ENCODE measurements at regions not wholly inside any gene's neighbourhood (a gene's known extent, or its start where the extent isn't known, plus 50 kb on each side); places are given as distances from the start of the nearest gene placed in this dataset.

DNA sequence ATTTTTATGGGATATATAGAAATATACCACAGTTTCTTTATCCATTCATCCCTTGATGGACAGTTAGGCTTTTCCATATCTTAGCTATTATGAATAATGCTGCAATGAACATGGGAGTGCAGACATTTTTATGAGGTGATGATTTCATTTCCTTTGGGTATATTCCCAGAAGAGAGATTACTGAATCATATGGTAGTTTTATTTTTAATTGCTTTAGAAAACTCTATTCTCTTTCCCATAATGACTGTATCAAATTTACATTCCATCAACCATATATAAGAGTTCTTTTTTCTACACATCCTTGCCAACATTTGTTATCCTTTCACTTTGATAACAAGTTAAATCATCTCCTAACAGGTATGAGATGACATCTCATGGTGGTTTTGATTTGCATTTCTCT is 821.6 kb downstream of the TLE1 start:
- TF ChIP-seq, protein P1, sequence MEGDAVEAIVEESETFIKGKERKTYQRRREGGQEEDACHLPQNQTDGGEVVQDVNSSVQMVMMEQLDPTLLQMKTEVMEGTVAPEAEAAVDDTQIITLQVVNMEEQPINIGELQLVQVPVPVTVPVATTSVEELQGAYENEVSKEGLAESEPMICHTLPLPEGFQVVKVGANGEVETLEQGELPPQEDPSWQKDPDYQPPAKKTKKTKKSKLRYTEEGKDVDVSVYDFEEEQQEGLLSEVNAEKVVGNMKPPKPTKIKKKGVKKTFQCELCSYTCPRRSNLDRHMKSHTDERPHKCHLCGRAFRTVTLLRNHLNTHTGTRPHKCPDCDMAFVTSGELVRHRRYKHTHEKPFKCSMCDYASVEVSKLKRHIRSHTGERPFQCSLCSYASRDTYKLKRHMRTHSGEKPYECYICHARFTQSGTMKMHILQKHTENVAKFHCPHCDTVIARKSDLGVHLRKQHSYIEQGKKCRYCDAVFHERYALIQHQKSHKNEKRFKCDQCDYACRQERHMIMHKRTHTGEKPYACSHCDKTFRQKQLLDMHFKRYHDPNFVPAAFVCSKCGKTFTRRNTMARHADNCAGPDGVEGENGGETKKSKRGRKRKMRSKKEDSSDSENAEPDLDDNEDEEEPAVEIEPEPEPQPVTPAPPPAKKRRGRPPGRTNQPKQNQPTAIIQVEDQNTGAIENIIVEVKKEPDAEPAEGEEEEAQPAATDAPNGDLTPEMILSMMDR (optimal IDR thresholded peaks at IDR 0.05 in 1 of 3, IDR thresholded peaks at IDR 0.05 in 1 of 3, conservative IDR thresholded peaks at IDR 0.05 in 1 of 3; ENCODE audit: extremely low read depth in 1 of 3, insufficient read depth in 2 of 3, low read length in 3 of 3), result no peak
- TF ChIP-seq EZH2 (IDR thresholded peaks at IDR 0.05; ENCODE audit: low read length), result no peak
